ENCODE measurements at regions not wholly inside any gene's neighbourhood (a gene's known extent, or its start where the extent isn't known, plus 50 kb on each side); places are given as distances from the start of the nearest gene placed in this dataset.

- Histone ChIP-seq H3K4me3 (ENCODE audit: low read depth, low read length, poor library complexity, severe bottlenecking) (no peak overlapping the region), H3K4me2 (ENCODE audit: low read length) (no peak overlapping the region), H2AFZ (ENCODE audit: low read length) (no peak overlapping the region), H3K36me3 (ENCODE audit: insufficient read depth, low read length) (no peaks in the 10 kb centered on the region), H3K79me2 (ENCODE audit: insufficient read depth, low read depth, low read length) (no peaks in the 10 kb centered on the region), H4K20me1 (ENCODE audit: insufficient read depth, low read length) (no peaks in the 10 kb centered on the region), H3K27ac (ENCODE audit: low read depth, low read length, poor library complexity, severe bottlenecking) (no peak overlapping the region), H3K9me2 (ENCODE audit: insufficient read depth, low read length) (no peaks in the 10 kb centered on the region), H3K4me1 (ENCODE audit: insufficient read depth, low read length, poor library complexity, severe bottlenecking) (no peaks in the 10 kb centered on the region), H3K9me3 (ENCODE audit: low read length) (no peaks in the 10 kb centered on the region)
- ChIA-PET CTCF (ENCODE audit: unreplicated experiment) (no interaction called here), POLR2A (interaction anchor here (0.5 kb wide), 1 partner anchor 18 kb away, joined by 3 read pairs; no protein-coding TSS in a partner anchor)
- BruUV-seq (replicated peaks): no TSS peak
- intact Hi-C loops (cut with micrococcal nuclease; ENCODE audit: unreplicated experiment): no loop called here
- DNase-seq (ENCODE audit: low spot score): no peak
- TF ChIP-seq CTCF (conservative IDR thresholded peaks at IDR 0.05; ENCODE audit: low read length) (no peak), EZH2phosphoT487 (IDR thresholded peaks at IDR 0.05; ENCODE audit: borderline replicate concordance, low read depth, low read length) (no peak)
Measured at GRCh38 chr7:28314841-28315240, 97.5 kb upstream of the CREB5 start.

- TF ChIP-seq CTCF (conservative IDR thresholded peaks at IDR 0.05; ENCODE audit: low read length) (no peak), EZH2phosphoT487 (IDR thresholded peaks at IDR 0.05; ENCODE audit: borderline replicate concordance, low read depth, low read length) (no peak)
- Histone ChIP-seq H3K4me1 (ENCODE audit: insufficient read depth, low read length, poor library complexity, severe bottlenecking) (no peaks in the 10 kb centered on the region), H3K9me2 (ENCODE audit: insufficient read depth, low read length) (no peaks in the 10 kb centered on the region), H2AFZ (ENCODE audit: low read length) (no peak overlapping the region), H3K79me2 (ENCODE audit: insufficient read depth, low read depth, low read length) (no peaks in the 10 kb centered on the region), H3K9me3 (ENCODE audit: low read length) (no peaks in the 10 kb centered on the region), H3K36me3 (ENCODE audit: insufficient read depth, low read length) (no peaks in the 10 kb centered on the region), H3K27ac (ENCODE audit: low read depth, low read length, poor library complexity, severe bottlenecking) (no peak overlapping the region), H4K20me1 (ENCODE audit: insufficient read depth, low read length) (no peaks in the 10 kb centered on the region), H3K4me3 (ENCODE audit: low read depth, low read length, poor library complexity, severe bottlenecking) (no peak overlapping the region), H3K4me2 (ENCODE audit: low read length) (no peak overlapping the region)
- POLR2A ChIA-PET: interaction anchor here (0.5 to 1.0 kb wide), 3 partner anchors 19 to 551 kb away, joined by 3 to 8 read pairs (median 3); no protein-coding TSS in a partner anchor
- CTCF ChIA-PET (ENCODE audit: unreplicated experiment): no interaction called here
- no TSS peak for BruUV-seq (replicated peaks)
- intact Hi-C loops (cut with micrococcal nuclease; ENCODE audit: unreplicated experiment): no loop called here
- no peak for DNase-seq (ENCODE audit: low spot score)
Measured at GRCh38 chr7:28315565-28316410, 96.5 kb upstream of the CREB5 start.

- H3K9me3 ChIP-seq (ENCODE audit: low read length): no peaks in the 10 kb centered on the region
- ChIA-PET CTCF (ENCODE audit: unreplicated experiment) (no interaction called here), POLR2A (interaction anchor here (0.6 to 1.0 kb wide), 2 partner anchors 55 to 552 kb away, joined by 3 to 8 read pairs; no protein-coding TSS in a partner anchor)
- H4K20me1 ChIP-seq (ENCODE audit: insufficient read depth, low read length): no peaks in the 10 kb centered on the region
- H3K9me2 ChIP-seq (ENCODE audit: insufficient read depth, low read length): no peaks in the 10 kb centered on the region
- no peak overlapping the region for H3K4me2 ChIP-seq (ENCODE audit: low read length)
- H3K79me2 ChIP-seq (ENCODE audit: insufficient read depth, low read depth, low read length): no peaks in the 10 kb centered on the region
- DNase-seq (ENCODE audit: low spot score): no peak
- H2AFZ ChIP-seq (ENCODE audit: low read length): no peak overlapping the region
- no peak overlapping the region for H3K27ac ChIP-seq (ENCODE audit: low read depth, low read length, poor library complexity, severe bottlenecking)
- H3K4me1 ChIP-seq (ENCODE audit: insufficient read depth, low read length, poor library complexity, severe bottlenecking): no peaks in the 10 kb centered on the region
- intact Hi-C loops (cut with micrococcal nuclease; ENCODE audit: unreplicated experiment): no loop called here
- no TSS peak for BruUV-seq (replicated peaks)
- H3K36me3 ChIP-seq (ENCODE audit: insufficient read depth, low read length): no peaks in the 10 kb centered on the region
- no peak for TF ChIP-seq EZH2phosphoT487 (IDR thresholded peaks at IDR 0.05; ENCODE audit: borderline replicate concordance, low read depth, low read length)
- no peak for TF ChIP-seq CTCF (conservative IDR thresholded peaks at IDR 0.05; ENCODE audit: low read length)
- no peak overlapping the region for H3K4me3 ChIP-seq (ENCODE audit: low read depth, low read length, poor library complexity, severe bottlenecking)
Measured at GRCh38 chr7:28316489-28316888, 95.8 kb upstream of the CREB5 start.

All from OCI-LY7 (cell line).